Keratinocyte (primary cell): ENCODE measurements at regions not wholly inside any gene's neighbourhood (a gene's known extent, or its start where the extent isn't known, plus 50 kb on each side); places are given as distances from the start of the nearest gene placed in this dataset.

Experiments
- EZH2 ChIP-seq: IDR thresholded peaks from one replicate; pipeline ENCODE4 v1.6.1; 2012; ENCODE audit warnings: inconsistent platforms, mild to moderate bottlenecking, low read length, moderate library complexity
- TF ChIP-seq, protein P1 (sequence below), 3 experiments: IDR thresholded peaks in 1 of 3; conservative IDR thresholded peaks in 1 of 3; optimal IDR thresholded peaks in 1 of 3; 2 replicates in 2 of 3; 3 replicates in 1 of 3; pipeline versions ENCODE3 to v1.5.1; 2011; ENCODE audit warnings: low read length in 3 of 3, mild to moderate bottlenecking in 3 of 3, moderate library complexity in 2 of 3, control low read depth in 1 of 3, inconsistent platforms in 1 of 3; ENCODE audit not compliant: insufficient read depth in 2 of 3; ENCODE audit errors: extremely low read depth in 1 of 3

- TF ChIP-seq, protein P1, sequence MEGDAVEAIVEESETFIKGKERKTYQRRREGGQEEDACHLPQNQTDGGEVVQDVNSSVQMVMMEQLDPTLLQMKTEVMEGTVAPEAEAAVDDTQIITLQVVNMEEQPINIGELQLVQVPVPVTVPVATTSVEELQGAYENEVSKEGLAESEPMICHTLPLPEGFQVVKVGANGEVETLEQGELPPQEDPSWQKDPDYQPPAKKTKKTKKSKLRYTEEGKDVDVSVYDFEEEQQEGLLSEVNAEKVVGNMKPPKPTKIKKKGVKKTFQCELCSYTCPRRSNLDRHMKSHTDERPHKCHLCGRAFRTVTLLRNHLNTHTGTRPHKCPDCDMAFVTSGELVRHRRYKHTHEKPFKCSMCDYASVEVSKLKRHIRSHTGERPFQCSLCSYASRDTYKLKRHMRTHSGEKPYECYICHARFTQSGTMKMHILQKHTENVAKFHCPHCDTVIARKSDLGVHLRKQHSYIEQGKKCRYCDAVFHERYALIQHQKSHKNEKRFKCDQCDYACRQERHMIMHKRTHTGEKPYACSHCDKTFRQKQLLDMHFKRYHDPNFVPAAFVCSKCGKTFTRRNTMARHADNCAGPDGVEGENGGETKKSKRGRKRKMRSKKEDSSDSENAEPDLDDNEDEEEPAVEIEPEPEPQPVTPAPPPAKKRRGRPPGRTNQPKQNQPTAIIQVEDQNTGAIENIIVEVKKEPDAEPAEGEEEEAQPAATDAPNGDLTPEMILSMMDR (optimal IDR thresholded peaks at IDR 0.05 in 1 of 3, IDR thresholded peaks at IDR 0.05 in 1 of 3, conservative IDR thresholded peaks at IDR 0.05 in 1 of 3; ENCODE audit: extremely low read depth in 1 of 3, insufficient read depth in 2 of 3, low read length in 3 of 3) = no peak
- TF ChIP-seq EZH2 = no peak
These were observed 586.6 kb upstream of the TLE4 start for GRCh38 chr9:78985084-78985738.
